Peyer's patch (tissue), 4 donors: ENCODE measurements at regions not wholly inside any gene's neighbourhood (a gene's known extent, or its start where the extent isn't known, plus 50 kb on each side); places are given as distances from the start of the nearest gene placed in this dataset.

ENCODE experiments used
- DNase-seq, 3 donors: peaks; one replicate each; pipeline ENCODE4 v3.0.0-alpha.2; 2017 to 2019
- H3K27ac ChIP-seq, 4 donors: fragments of 200-600 bp; sonication (generic); one replicate each; pipeline ENCODE4 v1.5.1; 2016 to 2019
- H3K27me3 ChIP-seq, 2 donors: fragments of 200-600 bp; sonication (generic); one replicate each; pipeline ENCODE4 v1.5.1; 2019
- H3K36me3 ChIP-seq, 3 donors: fragments of 200-600 bp; sonication (generic); one replicate each; pipeline ENCODE4 v1.5.1; 2016 to 2019
- H3K4me1 ChIP-seq, 4 donors: fragments of 200-600 bp; sonication (generic); one replicate each; pipeline ENCODE4 v1.5.1; 2016 to 2019
- H3K4me3 ChIP-seq, 4 donors: fragments of 200-600 bp; sonication (generic); 1 replicate in 3 of 4; 2 replicates in 1 of 4; pipeline ENCODE4 v1.5.1; 2016 to 2019; ENCODE audit warnings: mild to moderate bottlenecking in 1 of 4
- H3K9me3 ChIP-seq, 4 donors: fragments of 200-600 bp; sonication (generic); one replicate each; pipeline ENCODE4 v1.5.1; 2016 to 2019; ENCODE audit warnings: mild to moderate bottlenecking in 1 of 4
- POLR2A ChIP-seq, 2 donors: fragments of 450-650 bp; IDR thresholded peaks; one replicate each; pipeline ENCODE4 v1.5.1; 2017; ENCODE audit warnings: antibody characterized with exemption in 2 of 2, mild to moderate bottlenecking in 2 of 2, moderate library complexity in 2 of 2
- TF ChIP-seq, protein P1 (sequence below), 6 experiments: fragments of 450-650 bp in 4 of 6; fragments of 200-600 bp in 2 of 6; sonication (generic) in 1 of 6; IDR thresholded peaks; one replicate each; pipeline ENCODE4 v1.5.1; 2017 to 2019; ENCODE audit warnings: antibody characterized with exemption in 6 of 6, mild to moderate bottlenecking in 3 of 6, moderate library complexity in 1 of 6

DNA sequence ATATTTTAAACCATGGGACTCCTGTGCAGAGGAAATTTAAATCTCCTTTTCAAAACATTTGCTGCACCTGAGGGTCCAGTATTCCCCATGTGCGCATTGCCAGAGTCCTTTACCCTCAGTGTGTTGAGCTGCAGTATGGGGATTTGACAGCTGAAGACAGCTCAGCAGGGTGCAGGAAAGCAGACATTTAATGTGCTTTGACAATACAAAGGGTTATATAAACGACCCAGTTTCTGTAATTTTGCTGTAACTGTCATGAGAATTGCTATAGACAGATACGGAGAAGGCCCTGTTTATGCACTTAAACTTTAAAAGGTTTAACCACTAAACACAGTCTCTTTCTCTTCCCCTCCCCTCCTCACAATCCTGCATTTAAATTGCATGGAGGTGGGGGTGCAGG lies 393.4 kb downstream of the MID1IP1 start:
- Histone ChIP-seq H3K27ac (no peak overlapping the region), H3K27me3 (no peaks in the 10 kb centered on the region), H3K4me1 (peaks cover 0 to 4% (median 0%) of the 10 kb centered on the region in 4 donors), H3K4me3 (no peak overlapping the region), H3K36me3 (peaks cover 0 to 4% (median 0%) of the 10 kb centered on the region in 3 donors), H3K9me3 (no peaks in the 10 kb centered on the region)
- TF ChIP-seq POLR2A (IDR thresholded peaks at IDR 0.05): no peak
- TF ChIP-seq, protein P1, sequence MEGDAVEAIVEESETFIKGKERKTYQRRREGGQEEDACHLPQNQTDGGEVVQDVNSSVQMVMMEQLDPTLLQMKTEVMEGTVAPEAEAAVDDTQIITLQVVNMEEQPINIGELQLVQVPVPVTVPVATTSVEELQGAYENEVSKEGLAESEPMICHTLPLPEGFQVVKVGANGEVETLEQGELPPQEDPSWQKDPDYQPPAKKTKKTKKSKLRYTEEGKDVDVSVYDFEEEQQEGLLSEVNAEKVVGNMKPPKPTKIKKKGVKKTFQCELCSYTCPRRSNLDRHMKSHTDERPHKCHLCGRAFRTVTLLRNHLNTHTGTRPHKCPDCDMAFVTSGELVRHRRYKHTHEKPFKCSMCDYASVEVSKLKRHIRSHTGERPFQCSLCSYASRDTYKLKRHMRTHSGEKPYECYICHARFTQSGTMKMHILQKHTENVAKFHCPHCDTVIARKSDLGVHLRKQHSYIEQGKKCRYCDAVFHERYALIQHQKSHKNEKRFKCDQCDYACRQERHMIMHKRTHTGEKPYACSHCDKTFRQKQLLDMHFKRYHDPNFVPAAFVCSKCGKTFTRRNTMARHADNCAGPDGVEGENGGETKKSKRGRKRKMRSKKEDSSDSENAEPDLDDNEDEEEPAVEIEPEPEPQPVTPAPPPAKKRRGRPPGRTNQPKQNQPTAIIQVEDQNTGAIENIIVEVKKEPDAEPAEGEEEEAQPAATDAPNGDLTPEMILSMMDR (IDR thresholded peaks at IDR 0.05): no peak
- DNase-seq: no peak

DNA sequence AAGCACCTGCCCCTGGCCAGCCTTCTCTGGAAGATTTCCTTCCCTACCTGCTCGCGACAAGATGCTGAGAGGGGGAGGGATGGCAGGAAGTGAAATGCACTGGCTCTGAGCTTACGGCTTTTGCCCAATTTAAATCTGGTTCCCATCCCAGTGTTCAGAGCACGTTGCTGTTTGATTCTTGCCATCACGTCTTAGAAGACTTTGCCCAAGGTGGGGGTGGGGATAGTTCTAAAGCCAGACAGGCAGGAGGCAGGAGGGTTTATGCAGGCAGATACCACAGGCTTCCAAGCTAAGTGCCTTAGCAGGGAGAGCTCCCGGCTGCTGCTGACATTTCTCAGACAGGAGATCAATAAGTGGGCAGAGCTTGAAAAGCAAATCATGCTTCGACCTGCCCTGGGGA lies 393.9 kb downstream of the MID1IP1 start:
- Histone ChIP-seq H3K4me3 (no peak overlapping the region), H3K36me3 (peaks cover 0 to 4% (median 0%) of the 10 kb centered on the region in 3 donors), H3K4me1 (peaks cover 0 to 4% (median 0%) of the 10 kb centered on the region in 4 donors), H3K27me3 (no peaks in the 10 kb centered on the region), H3K9me3 (no peaks in the 10 kb centered on the region), H3K27ac (no peak overlapping the region)
- no peak for TF ChIP-seq POLR2A (IDR thresholded peaks at IDR 0.05)
- TF ChIP-seq, protein P1 (IDR thresholded peaks at IDR 0.05): no peak
- no peak for DNase-seq

DNA sequence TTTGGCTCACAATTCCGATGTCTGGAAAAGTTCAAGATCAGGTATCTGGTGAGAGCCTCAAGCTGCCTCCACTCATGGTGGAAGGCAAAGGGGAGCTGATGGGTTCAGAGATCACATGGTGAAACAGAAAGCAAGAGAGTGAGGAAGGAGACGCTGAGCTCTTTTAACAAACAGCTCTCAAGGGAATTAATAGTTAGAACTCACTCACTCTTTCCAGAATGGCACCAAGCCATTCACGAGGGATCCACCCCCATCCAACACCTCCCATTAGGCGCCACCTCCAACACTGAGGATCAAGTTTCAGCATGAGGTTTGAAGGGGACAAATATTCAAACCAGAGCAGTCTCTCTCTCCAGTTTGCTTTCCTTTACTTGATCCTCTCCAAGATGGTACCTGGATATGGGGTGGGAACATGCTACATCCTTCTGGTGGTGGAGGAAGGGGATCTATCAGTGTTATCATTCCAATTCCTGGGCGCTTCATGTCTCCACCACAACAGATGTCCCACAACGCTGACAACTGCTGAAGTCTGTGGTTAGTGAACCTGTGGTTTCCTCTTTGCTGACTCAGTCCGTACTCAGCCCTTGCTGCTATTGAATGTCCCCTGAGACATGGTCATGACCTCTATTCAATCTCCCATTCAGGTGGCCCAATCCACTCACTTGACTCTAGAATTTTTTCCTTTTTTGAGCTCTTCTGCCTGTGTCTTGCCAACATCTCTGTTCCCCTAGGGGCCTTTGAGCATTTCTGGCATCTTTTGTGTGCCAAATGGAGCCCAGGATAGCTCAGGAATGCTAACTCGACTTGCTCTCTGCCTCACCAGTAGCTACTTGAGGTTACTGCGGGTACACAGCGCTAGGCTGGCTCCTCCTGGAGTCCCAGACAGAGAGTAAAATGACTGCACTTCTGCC lies 395.2 kb downstream of the MID1IP1 start:
- peak in 2 of 3 donors; percentile 46 to 69 for DNase-seq
- H3K4me1 ChIP-seq: peaks cover 0 to 4% (median 0%) of the 10 kb centered on the region in 4 donors
- H3K9me3 ChIP-seq: no peaks in the 10 kb centered on the region
- H3K36me3 ChIP-seq: peaks cover 0 to 4% (median 0%) of the 10 kb centered on the region in 3 donors
- TF ChIP-seq, protein P1 (IDR thresholded peaks at IDR 0.05): no peak
- no peak for TF ChIP-seq POLR2A (IDR thresholded peaks at IDR 0.05)
- no peak overlapping the region for H3K27ac ChIP-seq
- no peak overlapping the region for H3K4me3 ChIP-seq
- H3K27me3 ChIP-seq: no peaks in the 10 kb centered on the region

DNA sequence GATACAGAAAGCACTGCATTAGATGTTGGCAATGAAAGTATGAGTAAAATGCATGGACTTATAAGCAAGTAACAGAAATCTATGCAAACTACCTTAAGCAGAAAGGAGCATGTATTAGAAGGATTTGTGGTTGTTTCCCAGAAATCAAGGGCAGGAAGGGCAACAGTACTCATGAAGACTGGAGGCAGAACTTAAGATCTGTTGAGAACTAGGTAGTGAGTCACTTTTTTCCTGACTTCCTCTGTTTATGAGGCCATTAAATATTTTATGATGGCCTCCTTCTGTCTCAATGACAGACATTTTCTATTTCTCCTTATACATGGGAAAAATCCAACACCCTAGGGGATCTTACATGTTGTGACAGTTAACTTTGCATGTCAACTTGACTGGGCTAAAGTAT lies 398.2 kb downstream of the MID1IP1 start:
- Histone ChIP-seq H3K27me3 (no peaks in the 10 kb centered on the region), H3K27ac (no peak overlapping the region), H3K36me3 (peaks cover 0 to 4% (median 0%) of the 10 kb centered on the region in 3 donors), H3K4me1 (peaks cover 0 to 4% (median 0%) of the 10 kb centered on the region in 4 donors), H3K4me3 (no peak overlapping the region), H3K9me3 (no peaks in the 10 kb centered on the region)
- no peak for DNase-seq
- TF ChIP-seq POLR2A (IDR thresholded peaks at IDR 0.05): no peak
- TF ChIP-seq, protein P1 (IDR thresholded peaks at IDR 0.05): no peak

DNA sequence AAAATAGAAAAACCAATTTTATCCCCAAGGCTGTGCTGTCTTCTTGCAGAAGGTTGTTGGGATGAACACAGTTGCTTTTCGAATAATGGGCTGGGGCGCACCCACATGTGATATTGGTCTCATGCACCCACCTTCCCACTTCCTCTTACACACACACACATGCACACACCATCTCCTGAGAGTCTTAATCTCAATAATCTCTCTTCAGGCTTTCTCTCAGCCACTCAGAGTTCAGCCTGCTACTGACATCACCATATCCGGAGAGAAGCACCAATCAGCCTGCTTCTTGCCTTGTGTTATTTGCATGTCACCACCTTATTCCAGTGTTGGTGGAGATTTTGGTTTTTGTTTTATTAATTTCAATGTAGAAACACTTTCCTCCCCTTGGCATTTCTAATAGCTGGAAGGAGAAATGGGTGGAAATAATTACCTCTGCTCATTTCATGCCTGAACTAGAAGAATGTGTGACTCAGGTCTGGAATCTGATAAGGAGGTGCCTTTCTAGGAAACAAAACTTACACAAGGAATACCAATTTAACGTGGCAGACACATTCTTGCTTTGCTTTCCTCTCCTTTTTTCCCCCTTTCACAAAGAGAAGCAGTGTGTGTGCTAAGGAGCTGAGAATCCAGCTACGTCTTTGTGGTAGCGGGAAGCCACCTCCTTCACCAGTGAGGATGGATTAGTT lies 400.2 kb downstream of the MID1IP1 start:
- TF ChIP-seq, protein P1 (IDR thresholded peaks at IDR 0.05): no peak
- TF ChIP-seq POLR2A (IDR thresholded peaks at IDR 0.05): no peak
- Histone ChIP-seq H3K27ac (no peak overlapping the region), H3K36me3 (peaks cover 0 to 4% (median 0%) of the 10 kb centered on the region in 3 donors), H3K4me3 (no peak overlapping the region), H3K27me3 (no peaks in the 10 kb centered on the region), H3K4me1 (no peaks in the 10 kb centered on the region), H3K9me3 (no peaks in the 10 kb centered on the region)
- no peak for DNase-seq
